Fibroblast of skin of back (primary cell): ENCODE measurements at regions not wholly inside any gene's neighbourhood (a gene's known extent, or its start where the extent isn't known, plus 50 kb on each side); places are given as distances from the start of the nearest gene placed in this dataset.
"Not testable (repeated sequence)": the region's sequence is repeated elsewhere in the genome, so short reads cannot be mapped to it uniquely, and the experiment has no call there.

Experiments
- DNase-seq: peaks from one replicate; pipeline ENCODE4 v3.0.0-alpha.2; 2013

DNA sequence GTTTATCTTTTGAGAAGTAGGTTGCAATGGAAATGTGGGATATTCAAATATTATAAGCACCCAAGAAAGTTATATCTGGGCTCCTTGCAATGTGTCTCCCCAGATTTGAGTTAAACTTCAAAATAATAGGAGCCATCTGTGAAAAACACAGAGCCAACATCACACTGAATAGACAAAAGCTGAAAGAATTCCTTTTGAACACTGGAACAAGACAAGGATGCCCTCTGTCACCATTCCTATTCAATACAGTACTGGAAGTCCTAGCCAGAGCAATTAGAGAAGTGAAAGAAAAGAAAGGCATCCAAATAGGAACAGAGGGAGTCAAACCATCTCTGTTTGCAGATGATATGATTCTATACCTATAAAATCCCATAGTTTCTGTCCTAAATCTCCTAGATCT lies 114.3 kb upstream of the IL1RAPL1 start:
- no peak for DNase-seq

DNA sequence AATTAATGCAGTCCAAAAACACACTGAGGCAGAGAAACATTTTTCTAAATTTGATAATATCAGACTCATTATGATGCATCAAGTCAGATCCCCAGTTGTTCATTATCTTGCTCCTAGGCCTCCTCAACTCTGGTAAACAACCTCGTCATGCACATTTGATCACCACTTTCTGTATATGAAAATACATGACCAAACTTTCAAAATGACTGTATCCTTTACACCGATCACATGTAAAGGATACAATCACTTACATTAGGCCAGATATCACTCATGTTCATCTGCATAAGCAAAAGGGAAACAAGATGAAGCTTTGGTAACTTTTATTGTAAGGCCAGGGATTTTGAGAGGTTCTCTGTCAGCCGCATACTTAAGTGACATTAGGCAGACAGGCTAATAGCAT lies 99.4 kb upstream of the IL1RAPL1 start:
- no peak for DNase-seq

DNA sequence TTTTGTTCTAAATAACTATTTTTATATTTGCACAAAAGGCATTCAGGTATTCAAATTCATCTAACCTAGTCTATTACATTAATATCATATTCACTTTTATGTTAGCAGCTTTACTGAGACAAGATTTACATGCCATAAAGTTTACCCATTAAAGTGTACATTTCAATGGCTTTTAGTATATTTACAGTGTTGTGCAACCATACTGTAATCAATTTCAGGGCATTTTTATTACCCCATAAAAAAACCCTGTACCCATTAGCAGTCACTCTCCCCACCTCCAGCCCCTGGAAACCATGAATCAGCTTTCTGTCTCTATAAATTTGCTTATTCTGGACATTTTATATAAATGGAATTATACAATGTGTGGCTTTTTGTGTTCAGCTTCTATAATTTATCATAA lies 95.9 kb upstream of the IL1RAPL1 start:
- DNase-seq, result no peak

DNA sequence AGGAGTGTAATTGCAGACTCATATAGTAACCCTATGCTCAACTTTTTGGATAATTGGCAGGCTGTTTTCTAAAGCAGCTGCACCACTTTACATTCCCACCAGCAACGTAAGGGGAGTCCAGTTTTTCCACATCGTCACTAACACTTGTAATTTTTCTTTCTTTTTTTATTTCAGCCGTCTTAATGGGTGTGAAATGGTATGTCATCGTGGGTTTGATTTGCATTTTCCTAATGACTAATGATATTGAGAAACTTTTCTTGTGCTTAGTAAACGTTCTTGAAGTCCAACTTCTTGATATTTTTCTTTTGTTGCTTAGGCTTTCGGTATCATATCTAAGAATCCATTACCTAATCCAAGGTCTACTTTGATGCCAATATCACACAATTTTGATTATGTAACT lies 95.3 kb upstream of the IL1RAPL1 start:
- no peak for DNase-seq

DNA sequence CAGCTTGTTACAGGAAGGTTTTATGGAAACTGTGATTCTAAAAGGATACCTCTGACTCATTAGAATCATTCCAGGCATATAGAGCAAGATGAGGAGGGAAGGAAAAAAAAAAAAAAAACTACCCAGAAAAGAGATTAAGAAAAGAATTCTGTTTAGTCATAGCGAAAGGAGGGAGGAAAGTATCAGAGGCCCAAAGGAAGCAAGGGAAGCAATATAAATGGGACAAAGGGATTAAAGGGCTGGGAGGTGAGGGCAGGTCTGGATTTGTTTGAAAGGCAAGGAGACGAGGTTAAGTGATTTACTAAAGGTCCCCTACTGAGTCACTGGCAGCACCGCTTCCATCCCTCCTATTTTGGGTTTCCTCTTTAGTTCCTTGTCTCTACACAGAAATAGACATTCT lies 88.6 kb upstream of the IL1RAPL1 start:
- peak; percentile 18 for DNase-seq

DNA sequence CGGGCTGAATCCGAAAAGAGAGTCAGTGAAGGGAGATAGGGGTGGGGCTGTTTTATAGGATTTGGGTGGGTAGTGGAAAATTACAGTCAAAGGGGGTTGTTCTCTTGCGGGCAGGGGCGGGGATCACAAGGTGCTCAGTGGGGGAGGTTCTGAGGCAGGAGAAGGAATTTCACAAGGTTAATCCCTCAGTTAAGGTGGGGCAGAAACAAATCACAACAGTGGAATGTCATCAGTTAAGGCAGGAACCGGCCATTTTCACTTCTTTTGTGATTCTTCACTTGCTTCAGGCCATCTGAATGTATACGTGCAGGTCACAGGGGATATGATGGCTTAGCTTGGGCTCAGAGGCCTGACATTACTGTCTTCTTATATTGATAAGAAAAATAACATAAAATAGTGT lies 84.6 kb upstream of the IL1RAPL1 start:
- not testable (repeated sequence) for DNase-seq

DNA sequence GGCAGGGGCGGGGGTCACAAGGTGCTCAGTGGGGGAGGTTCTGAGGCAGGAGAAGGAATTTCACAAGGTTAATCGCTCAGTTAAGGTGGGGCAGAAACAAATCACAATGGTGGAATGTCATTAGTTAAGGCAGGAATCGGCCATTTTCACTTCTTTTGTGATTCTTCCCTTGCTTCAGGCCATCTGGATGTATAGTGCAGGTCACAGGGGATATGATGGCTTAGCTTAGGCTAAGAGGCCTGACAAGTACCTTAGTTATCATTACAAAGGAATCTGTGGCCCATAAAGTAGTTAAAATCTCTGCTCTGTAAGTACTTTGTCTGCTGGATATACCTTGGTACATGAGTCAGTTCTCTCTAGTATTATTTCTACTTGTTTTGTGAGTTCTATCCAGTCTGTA lies 79.6 kb upstream of the IL1RAPL1 start:
- DNase-seq, result not testable (repeated sequence)

DNA sequence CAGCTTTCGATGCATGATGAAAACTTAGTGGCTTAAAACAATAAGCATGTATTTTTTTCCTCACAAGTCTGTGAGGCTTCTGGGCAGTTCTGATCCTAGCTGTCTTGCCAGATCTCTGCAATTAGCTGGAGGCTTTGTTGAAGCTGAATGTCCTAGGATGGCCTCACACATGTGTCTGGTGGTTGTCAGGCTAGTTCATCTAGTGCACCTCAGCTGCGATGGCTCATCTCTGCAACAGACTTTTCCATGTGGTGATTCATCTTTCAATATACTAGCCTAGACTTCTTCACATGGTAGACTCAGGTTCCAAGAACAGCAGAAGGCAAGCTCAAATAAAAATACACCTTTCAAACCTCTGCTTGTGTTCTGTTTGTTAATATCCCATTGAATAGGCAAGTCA lies 66.5 kb upstream of the IL1RAPL1 start:
- DNase-seq, result no peak

DNA sequence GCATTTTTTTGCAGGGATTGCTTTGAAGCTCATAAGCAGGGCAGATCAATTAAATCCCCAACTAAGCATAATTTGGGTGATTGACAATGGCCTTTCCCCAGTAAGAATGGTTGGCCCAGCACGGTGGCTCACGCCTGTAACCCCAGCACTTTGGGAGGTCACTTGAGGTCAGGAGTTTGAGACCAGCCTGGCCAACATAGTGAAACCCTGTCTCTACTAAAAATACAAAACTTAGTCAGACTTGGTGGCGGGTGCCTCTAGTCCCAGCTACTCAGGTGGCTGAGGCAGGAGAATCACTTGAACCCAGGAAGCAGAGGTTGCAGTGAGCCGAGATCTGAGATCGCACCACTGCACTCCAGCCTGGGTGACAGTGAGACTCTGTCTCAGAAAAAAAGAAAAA lies 58.9 kb upstream of the IL1RAPL1 start:
- DNase-seq, result not testable (repeated sequence)
